ENCODE measurements at regions not wholly inside any gene's neighbourhood (a gene's known extent, or its start where the extent isn't known, plus 50 kb on each side); places are given as distances from the start of the nearest gene placed in this dataset.

DNA sequence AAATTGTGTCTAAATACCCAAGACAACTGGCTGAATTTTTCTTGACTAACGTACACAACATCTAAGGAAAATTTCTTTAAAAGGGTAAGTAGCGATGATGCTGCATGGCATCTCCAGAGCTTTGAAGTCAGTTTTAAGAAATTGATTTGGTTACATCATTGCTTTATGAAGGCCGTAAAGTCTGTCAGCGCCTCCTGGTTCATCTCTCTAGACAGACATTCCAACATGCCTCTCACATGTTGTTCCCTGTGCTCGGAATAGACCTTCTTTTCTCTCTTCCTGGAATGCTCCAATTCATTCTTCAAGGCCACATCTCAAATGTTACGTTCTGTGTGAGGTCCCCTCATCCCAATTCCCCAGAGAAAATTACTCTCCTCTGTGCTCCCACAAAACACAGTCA is 108.7 kb upstream of the SSBP2 start:
- ChIA-PET CTCF (no interaction called here), POLR2A (ENCODE audit: unreplicated experiment) (no interaction called here)
- Histone ChIP-seq H3K79me1 (ENCODE audit: low read depth in 1 of 2, low read length in 2 of 2) (no peaks in the 10 kb centered on the region), H4K91ac (ENCODE audit: insufficient read depth, low read depth, low read length) (no peak overlapping the region), H4K5ac (ENCODE audit: low read depth, low read length) (no peak overlapping the region), H3K4me2 (ENCODE audit: low read depth, low read length) (no peak overlapping the region), H4K8ac (ENCODE audit: low read depth in 2 of 2, low read length in 2 of 2) (no peak overlapping the region), H3K27me3 (ENCODE audit: control insufficient read depth, insufficient read depth, low read length) (no peaks in the 10 kb centered on the region; the same call in 1 of the 2 replicates), H3K56ac (ENCODE audit: extremely low read depth, insufficient read depth, low read length) (no peak overlapping the region), H2AFZ (replicated peaks; ENCODE audit: low read length, poor library complexity) (no peak overlapping the region), H2AK5ac (ENCODE audit: low read depth, low read length) (no peak overlapping the region), H2BK15ac (ENCODE audit: low read depth, low read length) (no peak overlapping the region), H3K27ac (ENCODE audit: insufficient read depth, low read length) (no peak overlapping the region), H3K9ac (ENCODE audit: low read depth, low read length) (no peak overlapping the region), H2BK120ac (ENCODE audit: low read depth, low read length) (no peak overlapping the region), H3K4me1 (ENCODE audit: control insufficient read depth, insufficient read depth, low read length) (peaks cover 3% of the 10 kb centered on the region), H3K18ac (ENCODE audit: low read depth, low read length) (no peak overlapping the region), H3K36me3 (ENCODE audit: control insufficient read depth, insufficient read depth, low read length) (no peaks in the 10 kb centered on the region), H2AK9ac (replicated peaks; ENCODE audit: low read depth, low read length, poor library complexity) (no peak overlapping the region), H3K4me3 (ENCODE audit: insufficient read depth, low read depth, low read length) (no peak overlapping the region), H3K9me1 (ENCODE audit: insufficient read depth, low read length) (no peaks in the 10 kb centered on the region), H4K20me1 (ENCODE audit: insufficient read depth, low read length) (no peaks in the 10 kb centered on the region), H3K9me3 (ENCODE audit: control insufficient read depth, insufficient read depth, low read length) (no peaks in the 10 kb centered on the region), H2BK5ac (ENCODE audit: low read depth, low read length, poor library complexity, severe bottlenecking) (no peak overlapping the region), H2BK20ac (ENCODE audit: low read depth, low read length) (no peak overlapping the region), H3K14ac (replicated peaks; ENCODE audit: low read depth, low read length) (no peak overlapping the region), H3K4ac (ENCODE audit: low read depth, low read length) (no peak overlapping the region), H3K23ac (ENCODE audit: low read depth, low read length) (no peak overlapping the region)
- dilution Hi-C loops (cut with HindIII; ENCODE audit: low sequenced_read_pairs, unreplicated experiment): no loop called here
- TF ChIP-seq MXI1 (IDR thresholded peaks at IDR 0.05; ENCODE audit: borderline replicate concordance, low read depth, low read length) (no peak), MAZ (IDR thresholded peaks at IDR 0.05; ENCODE audit: borderline replicate concordance, low read depth, low read length) (no peak), RFX5 (IDR thresholded peaks at IDR 0.05; ENCODE audit: low read depth, low read length) (no peak), POLR2A (IDR thresholded peaks at IDR 0.05; ENCODE audit: low read depth, low read length) (no peak), SMC3 (IDR thresholded peaks at IDR 0.05; ENCODE audit: low read depth, low read length) (no peak), MAFK (IDR thresholded peaks at IDR 0.05; ENCODE audit: low read depth, low read length) (no peak), CEBPB (IDR thresholded peaks at IDR 0.05; ENCODE audit: low read depth, low read length) (no peak), RAD21 (IDR thresholded peaks at IDR 0.05; ENCODE audit: low read length) (no peak), NFE2L2 (IDR thresholded peaks at IDR 0.05; ENCODE audit: low read depth, low read length) (no peak), BHLHE40 (IDR thresholded peaks at IDR 0.05; ENCODE audit: low read depth, low read length) (no peak), CHD1 (IDR thresholded peaks at IDR 0.05; ENCODE audit: low read depth, low read length) (no peak), RCOR1 (IDR thresholded peaks at IDR 0.05; ENCODE audit: insufficient replicate concordance, low read length) (no peak), FOS (IDR thresholded peaks at IDR 0.05; ENCODE audit: low read depth, low read length) (no peak)
- TF ChIP-seq, protein P1, sequence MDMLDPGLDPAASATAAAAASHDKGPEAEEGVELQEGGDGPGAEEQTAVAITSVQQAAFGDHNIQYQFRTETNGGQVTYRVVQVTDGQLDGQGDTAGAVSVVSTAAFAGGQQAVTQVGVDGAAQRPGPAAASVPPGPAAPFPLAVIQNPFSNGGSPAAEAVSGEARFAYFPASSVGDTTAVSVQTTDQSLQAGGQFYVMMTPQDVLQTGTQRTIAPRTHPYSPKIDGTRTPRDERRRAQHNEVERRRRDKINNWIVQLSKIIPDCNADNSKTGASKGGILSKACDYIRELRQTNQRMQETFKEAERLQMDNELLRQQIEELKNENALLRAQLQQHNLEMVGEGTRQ (IDR thresholded peaks at IDR 0.05; ENCODE audit: low read depth, low read length): no peak
- TF ChIP-seq, protein P2, sequence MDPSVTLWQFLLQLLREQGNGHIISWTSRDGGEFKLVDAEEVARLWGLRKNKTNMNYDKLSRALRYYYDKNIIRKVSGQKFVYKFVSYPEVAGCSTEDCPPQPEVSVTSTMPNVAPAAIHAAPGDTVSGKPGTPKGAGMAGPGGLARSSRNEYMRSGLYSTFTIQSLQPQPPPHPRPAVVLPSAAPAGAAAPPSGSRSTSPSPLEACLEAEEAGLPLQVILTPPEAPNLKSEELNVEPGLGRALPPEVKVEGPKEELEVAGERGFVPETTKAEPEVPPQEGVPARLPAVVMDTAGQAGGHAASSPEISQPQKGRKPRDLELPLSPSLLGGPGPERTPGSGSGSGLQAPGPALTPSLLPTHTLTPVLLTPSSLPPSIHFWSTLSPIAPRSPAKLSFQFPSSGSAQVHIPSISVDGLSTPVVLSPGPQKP (IDR thresholded peaks at IDR 0.05; ENCODE audit: borderline replicate concordance, low read depth, low read length): no peak
- TF ChIP-seq, protein P3, sequence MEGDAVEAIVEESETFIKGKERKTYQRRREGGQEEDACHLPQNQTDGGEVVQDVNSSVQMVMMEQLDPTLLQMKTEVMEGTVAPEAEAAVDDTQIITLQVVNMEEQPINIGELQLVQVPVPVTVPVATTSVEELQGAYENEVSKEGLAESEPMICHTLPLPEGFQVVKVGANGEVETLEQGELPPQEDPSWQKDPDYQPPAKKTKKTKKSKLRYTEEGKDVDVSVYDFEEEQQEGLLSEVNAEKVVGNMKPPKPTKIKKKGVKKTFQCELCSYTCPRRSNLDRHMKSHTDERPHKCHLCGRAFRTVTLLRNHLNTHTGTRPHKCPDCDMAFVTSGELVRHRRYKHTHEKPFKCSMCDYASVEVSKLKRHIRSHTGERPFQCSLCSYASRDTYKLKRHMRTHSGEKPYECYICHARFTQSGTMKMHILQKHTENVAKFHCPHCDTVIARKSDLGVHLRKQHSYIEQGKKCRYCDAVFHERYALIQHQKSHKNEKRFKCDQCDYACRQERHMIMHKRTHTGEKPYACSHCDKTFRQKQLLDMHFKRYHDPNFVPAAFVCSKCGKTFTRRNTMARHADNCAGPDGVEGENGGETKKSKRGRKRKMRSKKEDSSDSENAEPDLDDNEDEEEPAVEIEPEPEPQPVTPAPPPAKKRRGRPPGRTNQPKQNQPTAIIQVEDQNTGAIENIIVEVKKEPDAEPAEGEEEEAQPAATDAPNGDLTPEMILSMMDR (conservative IDR thresholded peaks at IDR 0.05; ENCODE audit: low read depth, low read length): no peak
- intact Hi-C loops (cut with micrococcal nuclease): no loop called here
- no peak for DNase-seq
- BruUV-seq (replicated peaks): no TSS peak
- no CpG with 5 or more reads among the region's 6 CpGs for WGBS, 2 experiments (ENCODE audit: extremely low coverage in 2 of 2, insufficient read length in 1 of 2)
- no peak for ATAC-seq (ENCODE audit: low read depth)
- in situ Hi-C loops (cut with MboI; ENCODE audit: low sequenced_read_pairs): loop anchor here (5.0 to 10.0 kb wide), 3 partner anchors 305 to 435 kb away; no protein-coding TSS in a partner anchor
